GM23338 (cell line): ENCODE measurements at regions not wholly inside any gene's neighbourhood (a gene's known extent, or its start where the extent isn't known, plus 50 kb on each side); places are given as distances from the start of the nearest gene placed in this dataset.

ENCODE experiments used
- CREB1 ChIP-seq: fragments of 250-450 bp; sonication (Bioruptor Pico); IDR thresholded peaks from 2 replicates; pipeline ENCODE4 v1.5.0; 2020; ENCODE audit warnings: low read depth, mild to moderate bottlenecking, moderate library complexity
- CTCF ChIP-seq, 2 experiments: fragments of 200-600 bp in 1 of 2; sonication (generic) in 1 of 2; conservative IDR thresholded peaks; 2 replicates each; pipeline versions ENCODE4 v1.5.1 to v1.6.1; 2016 to 2017; ENCODE audit warnings: antibody characterized with exemption in 2 of 2, low read depth in 2 of 2, mild to moderate bottlenecking in 2 of 2, moderate library complexity in 1 of 2
- EZH2phosphoT487 ChIP-seq: fragments of 200-600 bp; sonication (generic); IDR thresholded peaks from one replicate; pipeline ENCODE4 v1.8.1; 2018; ENCODE audit warnings: antibody characterized with exemption; ENCODE audit not compliant: unreplicated experiment
- NANOG ChIP-seq: IDR thresholded peaks from 2 replicates; pipeline ENCODE4 v1.6.1; 2016; ENCODE audit warnings: antibody characterized with exemption, borderline replicate concordance
- STAT1 ChIP-seq: IDR thresholded peaks from one replicate; pipeline ENCODE4 v1.6.1; 2016; ENCODE audit warnings: antibody characterized with exemption; ENCODE audit not compliant: unreplicated experiment
- ZNF114 ChIP-seq: fragments of 250-450 bp; sonication (Bioruptor Pico); IDR thresholded peaks from 2 replicates; pipeline ENCODE4 v1.5.0; 2020; ENCODE audit warnings: mild to moderate bottlenecking, moderate library complexity
- ZNF331 ChIP-seq: fragments of 250-450 bp; sonication (Bioruptor Pico); IDR thresholded peaks from 2 replicates; pipeline ENCODE4 v1.5.0; 2020; ENCODE audit warnings: low read depth, mild to moderate bottlenecking, moderate library complexity
- ZNF462 ChIP-seq: fragments of 250-450 bp; sonication (Bioruptor Pico); IDR thresholded peaks from 2 replicates; pipeline ENCODE4 v1.5.0; 2020; ENCODE audit warnings: mild to moderate bottlenecking, moderate library complexity

DNA sequence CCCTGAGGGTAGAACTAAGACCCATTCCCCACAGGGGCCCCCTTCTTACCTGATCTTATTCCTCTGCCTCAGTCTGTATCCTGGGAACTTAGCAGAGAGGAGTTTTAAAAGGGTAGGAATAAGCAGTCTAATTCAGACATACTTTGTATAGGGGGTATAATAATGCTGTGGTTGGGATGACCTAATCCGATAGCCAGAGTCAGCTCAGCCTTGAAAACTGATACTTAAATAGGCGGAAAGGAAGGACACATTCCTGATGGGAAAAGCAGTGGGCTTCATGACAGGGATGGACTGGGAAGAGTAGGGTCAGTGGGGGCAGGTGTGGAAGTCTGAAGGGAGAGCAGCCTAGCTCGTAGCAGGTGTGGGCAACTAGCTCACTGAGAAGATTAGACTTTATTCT is 52.2 kb upstream of the TESK1 start (continued):
- no peak for TF ChIP-seq ZNF462 (CRISPR knock-in tag)
- TF ChIP-seq NANOG = no peak
- TF ChIP-seq EZH2phosphoT487 = no peak
- TF ChIP-seq STAT1 = no peak
- no peak for TF ChIP-seq CREB1 (CRISPR knock-in tag)
- TF ChIP-seq ZNF114 (CRISPR knock-in tag) = no peak
- TF ChIP-seq CTCF (conservative IDR thresholded peaks at IDR 0.05; ENCODE audit: low read depth in 2 of 2) = no peak
- no peak for TF ChIP-seq ZNF331
